ENCODE measurements at regions not wholly inside any gene's neighbourhood (a gene's known extent, or its start where the extent isn't known, plus 50 kb on each side); places are given as distances from the start of the nearest gene placed in this dataset.

DNA sequence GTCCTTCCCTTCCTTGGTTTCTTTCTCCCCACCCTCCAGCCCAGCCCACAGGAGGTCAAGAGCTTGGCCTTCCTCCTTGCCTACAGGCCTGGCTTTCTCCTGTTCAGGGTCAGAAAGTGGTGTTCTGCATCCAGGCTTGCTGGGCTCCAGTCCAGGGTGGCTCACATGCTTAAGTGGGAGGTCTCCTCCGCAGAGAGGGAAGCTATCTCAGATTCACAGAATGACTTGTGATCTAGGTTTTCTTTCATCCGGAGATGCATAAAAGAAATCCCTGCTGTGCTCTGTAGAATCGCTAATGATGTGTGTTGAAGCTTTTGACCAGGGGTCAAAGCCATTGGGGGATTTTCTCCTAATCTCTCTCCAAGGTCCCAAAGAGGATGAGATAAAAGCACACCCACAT is 382.3 kb upstream of the EEF2KMT start:
- TF ChIP-seq, protein P1, sequence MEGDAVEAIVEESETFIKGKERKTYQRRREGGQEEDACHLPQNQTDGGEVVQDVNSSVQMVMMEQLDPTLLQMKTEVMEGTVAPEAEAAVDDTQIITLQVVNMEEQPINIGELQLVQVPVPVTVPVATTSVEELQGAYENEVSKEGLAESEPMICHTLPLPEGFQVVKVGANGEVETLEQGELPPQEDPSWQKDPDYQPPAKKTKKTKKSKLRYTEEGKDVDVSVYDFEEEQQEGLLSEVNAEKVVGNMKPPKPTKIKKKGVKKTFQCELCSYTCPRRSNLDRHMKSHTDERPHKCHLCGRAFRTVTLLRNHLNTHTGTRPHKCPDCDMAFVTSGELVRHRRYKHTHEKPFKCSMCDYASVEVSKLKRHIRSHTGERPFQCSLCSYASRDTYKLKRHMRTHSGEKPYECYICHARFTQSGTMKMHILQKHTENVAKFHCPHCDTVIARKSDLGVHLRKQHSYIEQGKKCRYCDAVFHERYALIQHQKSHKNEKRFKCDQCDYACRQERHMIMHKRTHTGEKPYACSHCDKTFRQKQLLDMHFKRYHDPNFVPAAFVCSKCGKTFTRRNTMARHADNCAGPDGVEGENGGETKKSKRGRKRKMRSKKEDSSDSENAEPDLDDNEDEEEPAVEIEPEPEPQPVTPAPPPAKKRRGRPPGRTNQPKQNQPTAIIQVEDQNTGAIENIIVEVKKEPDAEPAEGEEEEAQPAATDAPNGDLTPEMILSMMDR (IDR thresholded peaks at IDR 0.05), result no peak
- no peak for TF ChIP-seq POLR2A (IDR thresholded peaks at IDR 0.05)

All from heart left ventricle (tissue), 13 donors.